ENCODE measurements at regions not wholly inside any gene's neighbourhood (a gene's known extent, or its start where the extent isn't known, plus 50 kb on each side); places are given as distances from the start of the nearest gene placed in this dataset.

GRCh38 chr18:78309307-78309706, 670.3 kb upstream of the SALL3 start:
- TF ChIP-seq POLR2A (IDR thresholded peaks at IDR 0.05) (no peak), POLR2AphosphoS5 (IDR thresholded peaks at IDR 0.05; ENCODE audit: insufficient read depth in 1 of 2, low read depth in 1 of 2) (no peak)
- TF ChIP-seq, protein P1, sequence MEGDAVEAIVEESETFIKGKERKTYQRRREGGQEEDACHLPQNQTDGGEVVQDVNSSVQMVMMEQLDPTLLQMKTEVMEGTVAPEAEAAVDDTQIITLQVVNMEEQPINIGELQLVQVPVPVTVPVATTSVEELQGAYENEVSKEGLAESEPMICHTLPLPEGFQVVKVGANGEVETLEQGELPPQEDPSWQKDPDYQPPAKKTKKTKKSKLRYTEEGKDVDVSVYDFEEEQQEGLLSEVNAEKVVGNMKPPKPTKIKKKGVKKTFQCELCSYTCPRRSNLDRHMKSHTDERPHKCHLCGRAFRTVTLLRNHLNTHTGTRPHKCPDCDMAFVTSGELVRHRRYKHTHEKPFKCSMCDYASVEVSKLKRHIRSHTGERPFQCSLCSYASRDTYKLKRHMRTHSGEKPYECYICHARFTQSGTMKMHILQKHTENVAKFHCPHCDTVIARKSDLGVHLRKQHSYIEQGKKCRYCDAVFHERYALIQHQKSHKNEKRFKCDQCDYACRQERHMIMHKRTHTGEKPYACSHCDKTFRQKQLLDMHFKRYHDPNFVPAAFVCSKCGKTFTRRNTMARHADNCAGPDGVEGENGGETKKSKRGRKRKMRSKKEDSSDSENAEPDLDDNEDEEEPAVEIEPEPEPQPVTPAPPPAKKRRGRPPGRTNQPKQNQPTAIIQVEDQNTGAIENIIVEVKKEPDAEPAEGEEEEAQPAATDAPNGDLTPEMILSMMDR (IDR thresholded peaks at IDR 0.05), result no peak

All from vagina (tissue), 2 donors.